WTC11 (cell line): ENCODE measurements at regions not wholly inside any gene's neighbourhood (a gene's known extent, or its start where the extent isn't known, plus 50 kb on each side); places are given as distances from the start of the nearest gene placed in this dataset.

Experiments
- ATAC-seq: fragments of 200-7000 bp; cut with Tn5 transposase; 2 replicates; pipeline ENCODE4 v1.10.0; 2021; ENCODE audit warnings: mild to moderate bottlenecking, moderate library complexity
- CTCF ChIA-PET: fragments of 300-600 bp; sonication (Branson Sonifier 250); formaldehyde crosslinking; loops from one replicate; lab custom pipeline; 2021; ENCODE audit warnings: antibody characterized with exemption; lab: Charles Lee
- POLR2A ChIA-PET: fragments of 350-600 bp; sonication (Branson Sonifier 250); formaldehyde crosslinking; loops from one replicate; lab custom pipeline; 2021; ENCODE audit warnings: antibody characterized with exemption; lab: Charles Lee
- DNase-seq: peaks from one replicate; pipeline ENCODE4 v3.0.0; 2021; ENCODE audit warnings: low spot score
- H3K27ac Mint-ChIP-seq: 2 replicates; pipeline ENCODE4 v1.8.0; 2021; ENCODE audit warnings: mixed read lengths
- H3K27me3 Mint-ChIP-seq: 2 replicates; pipeline ENCODE4 v1.8.0; 2021; ENCODE audit warnings: low read depth, mild to moderate bottlenecking, moderate library complexity, mixed read lengths
- H3K36me3 Mint-ChIP-seq: 2 replicates; pipeline ENCODE4 v1.8.0; 2021; ENCODE audit warnings: mixed read lengths
- H3K4me1 Mint-ChIP-seq: 2 replicates; pipeline ENCODE4 v1.8.0; 2022; ENCODE audit warnings: mixed read lengths
- H3K4me3 Mint-ChIP-seq: 2 replicates; pipeline ENCODE4 v1.8.0; 2021; ENCODE audit warnings: mild to moderate bottlenecking, moderate library complexity, mixed read lengths
- H3K9me3 Mint-ChIP-seq: 2 replicates; pipeline ENCODE4 v1.8.0; 2021; ENCODE audit warnings: mixed read lengths
- AFF4 ChIP-seq: sonication (generic); formaldehyde crosslinking; IDR thresholded peaks from 2 replicates; pipeline ENCODE4 v1.8.1; 2023; ENCODE audit warnings: mild to moderate bottlenecking, missing genetic modification reagents, borderline replicate concordance
- CREB1 ChIP-seq: sonication (generic); formaldehyde crosslinking; IDR thresholded peaks from 2 replicates; pipeline ENCODE4 v1.8.0; 2023; ENCODE audit warnings: mild to moderate bottlenecking, missing genetic modification reagents
- ERG ChIP-seq: fragments of 250-450 bp; sonication (Bioruptor Pico); IDR thresholded peaks from 2 replicates; pipeline ENCODE4 v1.8.0; 2021; ENCODE audit warnings: mild to moderate bottlenecking
- ESRRA ChIP-seq: sonication (generic); formaldehyde crosslinking; IDR thresholded peaks from 2 replicates; pipeline ENCODE4 v1.8.1; 2022; ENCODE audit warnings: mild to moderate bottlenecking, missing genetic modification reagents, borderline replicate concordance
- FOXP1 ChIP-seq: sonication (generic); formaldehyde crosslinking; IDR thresholded peaks from 2 replicates; pipeline ENCODE4 v1.8.0; 2022; ENCODE audit warnings: missing genetic modification reagents, mild to moderate bottlenecking, moderate library complexity, borderline replicate concordance
- GRHL2 ChIP-seq: fragments of 250-450 bp; sonication (Bioruptor Pico); IDR thresholded peaks from 2 replicates; pipeline ENCODE4 v1.8.0; 2022; ENCODE audit warnings: mild to moderate bottlenecking, moderate library complexity; ENCODE audit not compliant: insufficient replicate concordance, severe bottlenecking
- JAZF1 ChIP-seq: fragments of 250-450 bp; sonication (Bioruptor Pico); IDR thresholded peaks from 2 replicates; pipeline ENCODE4 v1.9.0; 2021; ENCODE audit warnings: moderate library complexity, mild to moderate bottlenecking, inconsistent platforms
- KAT7 ChIP-seq: sonication (generic); formaldehyde crosslinking; IDR thresholded peaks from 2 replicates; pipeline ENCODE4 v1.8.1; 2023; ENCODE audit warnings: missing genetic modification reagents, mild to moderate bottlenecking, borderline replicate concordance
- NFE2L1 ChIP-seq: sonication (generic); formaldehyde crosslinking; IDR thresholded peaks from 2 replicates; pipeline ENCODE4 v1.8.1; 2023; ENCODE audit warnings: missing genetic modification reagents
- RELA ChIP-seq: sonication (generic); formaldehyde crosslinking; IDR thresholded peaks from 2 replicates; pipeline ENCODE4 v1.8.1; 2022; ENCODE audit warnings: missing genetic modification reagents, mild to moderate bottlenecking, borderline replicate concordance
- SMAD3 ChIP-seq: sonication (generic); formaldehyde crosslinking; IDR thresholded peaks from 2 replicates; pipeline ENCODE4 v1.8.0; 2022; ENCODE audit warnings: missing genetic modification reagents, mild to moderate bottlenecking, borderline replicate concordance
- SMAD4 ChIP-seq: sonication (generic); formaldehyde crosslinking; IDR thresholded peaks from 2 replicates; pipeline ENCODE4 v1.8.0; 2022; ENCODE audit warnings: mild to moderate bottlenecking, missing genetic modification reagents
- SOX15 ChIP-seq: fragments of 250-450 bp; sonication (Bioruptor Pico); IDR thresholded peaks from 2 replicates; pipeline ENCODE4 v1.9.0; 2021; ENCODE audit warnings: mild to moderate bottlenecking
- TEAD1 ChIP-seq: sonication (generic); formaldehyde crosslinking; IDR thresholded peaks from 2 replicates; pipeline ENCODE4 v1.8.0; 2022; ENCODE audit warnings: mild to moderate bottlenecking, missing genetic modification reagents
- TP53 ChIP-seq: sonication (generic); formaldehyde crosslinking; IDR thresholded peaks from 2 replicates; pipeline ENCODE4 v1.8.1; 2023; ENCODE audit warnings: mild to moderate bottlenecking, missing genetic modification reagents
- USF1 ChIP-seq: sonication (generic); formaldehyde crosslinking; IDR thresholded peaks from 2 replicates; pipeline ENCODE4 v1.8.0; 2022; ENCODE audit warnings: mild to moderate bottlenecking, missing genetic modification reagents
- TF ChIP-seq, protein P1 (sequence below): sonication (generic); formaldehyde crosslinking; IDR thresholded peaks from 2 replicates; pipeline ENCODE4 v1.8.0; 2023; ENCODE audit warnings: missing genetic modification reagents
- TF ChIP-seq, protein P2 (sequence below): sonication (generic); formaldehyde crosslinking; IDR thresholded peaks from 2 replicates; pipeline ENCODE4 v1.8.0; 2023; ENCODE audit warnings: mild to moderate bottlenecking, missing genetic modification reagents
- TF ChIP-seq, protein P3 (sequence below): fragments of 200-600 bp; IDR thresholded peaks from 2 replicates; pipeline ENCODE4 v1.8.0; 2022; ENCODE audit warnings: antibody characterized with exemption
- TF ChIP-seq, protein P4 (sequence below): fragments of 250-450 bp; sonication (Bioruptor Pico); IDR thresholded peaks from 2 replicates; pipeline ENCODE4 v1.9.0; 2021; ENCODE audit warnings: mild to moderate bottlenecking

GRCh38 chr16:8096211-8096610, 494.1 kb downstream of the TMEM114 start:
- Mint-ChIP-seq H3K4me1 (no peaks in the 10 kb centered on the region), H3K9me3 (peaks cover 89% of the 10 kb centered on the region), H3K27ac (no peak overlapping the region), H3K27me3 (peaks cover 26% of the 10 kb centered on the region), H3K36me3 (peaks cover 79% of the 10 kb centered on the region), H3K4me3 (no peak overlapping the region)
- ChIA-PET CTCF (no interaction called here), POLR2A (no interaction called here)
- TF ChIP-seq SMAD3 = no peak
- no peak for TF ChIP-seq NFE2L1 (CRISPR knock-in tag)
- no peak for TF ChIP-seq FOXP1 (CRISPR knock-in tag)
- no peak for TF ChIP-seq AFF4 (CRISPR knock-in tag)
- no peak for TF ChIP-seq ERG
- no peak for TF ChIP-seq USF1 (CRISPR knock-in tag)
- TF ChIP-seq, protein P1, sequence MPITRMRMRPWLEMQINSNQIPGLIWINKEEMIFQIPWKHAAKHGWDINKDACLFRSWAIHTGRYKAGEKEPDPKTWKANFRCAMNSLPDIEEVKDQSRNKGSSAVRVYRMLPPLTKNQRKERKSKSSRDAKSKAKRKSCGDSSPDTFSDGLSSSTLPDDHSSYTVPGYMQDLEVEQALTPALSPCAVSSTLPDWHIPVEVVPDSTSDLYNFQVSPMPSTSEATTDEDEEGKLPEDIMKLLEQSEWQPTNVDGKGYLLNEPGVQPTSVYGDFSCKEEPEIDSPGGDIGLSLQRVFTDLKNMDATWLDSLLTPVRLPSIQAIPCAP (CRISPR knock-in tag) = no peak
- no peak for TF ChIP-seq RELA (CRISPR knock-in tag)
- TF ChIP-seq GRHL2 (CRISPR knock-in tag) = no peak
- TF ChIP-seq, protein P2, sequence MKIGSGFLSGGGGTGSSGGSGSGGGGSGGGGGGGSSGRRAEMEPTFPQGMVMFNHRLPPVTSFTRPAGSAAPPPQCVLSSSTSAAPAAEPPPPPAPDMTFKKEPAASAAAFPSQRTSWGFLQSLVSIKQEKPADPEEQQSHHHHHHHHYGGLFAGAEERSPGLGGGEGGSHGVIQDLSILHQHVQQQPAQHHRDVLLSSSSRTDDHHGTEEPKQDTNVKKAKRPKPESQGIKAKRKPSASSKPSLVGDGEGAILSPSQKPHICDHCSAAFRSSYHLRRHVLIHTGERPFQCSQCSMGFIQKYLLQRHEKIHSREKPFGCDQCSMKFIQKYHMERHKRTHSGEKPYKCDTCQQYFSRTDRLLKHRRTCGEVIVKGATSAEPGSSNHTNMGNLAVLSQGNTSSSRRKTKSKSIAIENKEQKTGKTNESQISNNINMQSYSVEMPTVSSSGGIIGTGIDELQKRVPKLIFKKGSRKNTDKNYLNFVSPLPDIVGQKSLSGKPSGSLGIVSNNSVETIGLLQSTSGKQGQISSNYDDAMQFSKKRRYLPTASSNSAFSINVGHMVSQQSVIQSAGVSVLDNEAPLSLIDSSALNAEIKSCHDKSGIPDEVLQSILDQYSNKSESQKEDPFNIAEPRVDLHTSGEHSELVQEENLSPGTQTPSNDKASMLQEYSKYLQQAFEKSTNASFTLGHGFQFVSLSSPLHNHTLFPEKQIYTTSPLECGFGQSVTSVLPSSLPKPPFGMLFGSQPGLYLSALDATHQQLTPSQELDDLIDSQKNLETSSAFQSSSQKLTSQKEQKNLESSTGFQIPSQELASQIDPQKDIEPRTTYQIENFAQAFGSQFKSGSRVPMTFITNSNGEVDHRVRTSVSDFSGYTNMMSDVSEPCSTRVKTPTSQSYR (CRISPR knock-in tag) = no peak
- no peak for TF ChIP-seq KAT7 (CRISPR knock-in tag)
- TF ChIP-seq, protein P3, sequence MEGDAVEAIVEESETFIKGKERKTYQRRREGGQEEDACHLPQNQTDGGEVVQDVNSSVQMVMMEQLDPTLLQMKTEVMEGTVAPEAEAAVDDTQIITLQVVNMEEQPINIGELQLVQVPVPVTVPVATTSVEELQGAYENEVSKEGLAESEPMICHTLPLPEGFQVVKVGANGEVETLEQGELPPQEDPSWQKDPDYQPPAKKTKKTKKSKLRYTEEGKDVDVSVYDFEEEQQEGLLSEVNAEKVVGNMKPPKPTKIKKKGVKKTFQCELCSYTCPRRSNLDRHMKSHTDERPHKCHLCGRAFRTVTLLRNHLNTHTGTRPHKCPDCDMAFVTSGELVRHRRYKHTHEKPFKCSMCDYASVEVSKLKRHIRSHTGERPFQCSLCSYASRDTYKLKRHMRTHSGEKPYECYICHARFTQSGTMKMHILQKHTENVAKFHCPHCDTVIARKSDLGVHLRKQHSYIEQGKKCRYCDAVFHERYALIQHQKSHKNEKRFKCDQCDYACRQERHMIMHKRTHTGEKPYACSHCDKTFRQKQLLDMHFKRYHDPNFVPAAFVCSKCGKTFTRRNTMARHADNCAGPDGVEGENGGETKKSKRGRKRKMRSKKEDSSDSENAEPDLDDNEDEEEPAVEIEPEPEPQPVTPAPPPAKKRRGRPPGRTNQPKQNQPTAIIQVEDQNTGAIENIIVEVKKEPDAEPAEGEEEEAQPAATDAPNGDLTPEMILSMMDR = no peak
- no peak for TF ChIP-seq TP53 (CRISPR knock-in tag)
- TF ChIP-seq CREB1 (CRISPR knock-in tag) = no peak
- no peak for TF ChIP-seq SOX15 (CRISPR knock-in tag)
- TF ChIP-seq TEAD1 = no peak
- TF ChIP-seq JAZF1 (CRISPR knock-in tag) = no peak
- no peak for TF ChIP-seq SMAD4 (CRISPR knock-in tag)
- no peak for TF ChIP-seq ESRRA (CRISPR knock-in tag)
- TF ChIP-seq, protein P4, sequence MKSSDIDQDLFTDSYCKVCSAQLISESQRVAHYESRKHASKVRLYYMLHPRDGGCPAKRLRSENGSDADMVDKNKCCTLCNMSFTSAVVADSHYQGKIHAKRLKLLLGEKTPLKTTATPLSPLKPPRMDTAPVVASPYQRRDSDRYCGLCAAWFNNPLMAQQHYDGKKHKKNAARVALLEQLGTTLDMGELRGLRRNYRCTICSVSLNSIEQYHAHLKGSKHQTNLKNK (CRISPR knock-in tag) = no peak
- no peak for DNase-seq
- no peak for ATAC-seq
